NOMO-1 (cell line): ENCODE measurements at regions not wholly inside any gene's neighbourhood (a gene's known extent, or its start where the extent isn't known, plus 50 kb on each side); places are given as distances from the start of the nearest gene placed in this dataset.

Source experiments
- DNase-seq, 2 experiments: peaks; one replicate each; lab custom pipeline; 2025; ENCODE audit not compliant: unreplicated experiment in 2 of 2; lab: John Stamatoyannopoulos, UW

DNA sequence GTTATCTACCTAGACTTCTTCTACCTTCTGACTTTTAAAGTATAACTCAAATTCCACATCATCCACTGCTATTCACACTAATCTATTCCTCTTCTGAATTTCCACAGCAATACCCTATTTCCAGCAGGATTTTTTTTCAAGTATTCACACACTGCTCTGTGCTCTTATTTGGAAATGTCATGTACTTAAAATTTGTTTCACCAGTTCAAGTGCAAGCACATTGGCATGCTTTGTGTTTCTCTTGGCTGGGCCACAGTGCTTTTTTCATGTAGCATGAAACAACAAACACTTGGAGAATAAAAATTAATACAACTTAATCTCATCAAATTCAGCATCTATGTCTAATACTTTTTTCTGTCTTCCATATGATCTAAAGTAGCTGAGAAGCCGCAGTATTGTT, 161.8 kb upstream of the PCDH18 start:
- DNase-seq: no peak

DNA sequence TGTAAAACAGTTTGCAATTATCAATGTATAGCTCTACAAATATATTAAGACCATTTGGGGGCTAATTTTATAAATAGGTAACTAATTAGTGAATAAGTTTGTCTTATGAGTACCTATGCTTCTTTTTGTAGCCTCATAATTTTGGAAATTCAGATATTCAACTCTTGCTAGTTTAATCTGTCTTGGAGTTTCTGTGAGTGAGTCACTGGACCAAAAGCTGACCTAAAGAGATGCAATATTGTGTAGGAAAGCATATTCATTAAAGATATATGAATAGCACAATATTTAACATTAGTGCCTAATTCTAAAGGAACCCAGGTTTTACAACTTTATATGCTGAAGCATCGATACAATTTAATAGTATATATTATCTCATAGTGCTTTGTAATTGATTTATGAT, 161.3 kb upstream of the PCDH18 start:
- no peak for DNase-seq

DNA sequence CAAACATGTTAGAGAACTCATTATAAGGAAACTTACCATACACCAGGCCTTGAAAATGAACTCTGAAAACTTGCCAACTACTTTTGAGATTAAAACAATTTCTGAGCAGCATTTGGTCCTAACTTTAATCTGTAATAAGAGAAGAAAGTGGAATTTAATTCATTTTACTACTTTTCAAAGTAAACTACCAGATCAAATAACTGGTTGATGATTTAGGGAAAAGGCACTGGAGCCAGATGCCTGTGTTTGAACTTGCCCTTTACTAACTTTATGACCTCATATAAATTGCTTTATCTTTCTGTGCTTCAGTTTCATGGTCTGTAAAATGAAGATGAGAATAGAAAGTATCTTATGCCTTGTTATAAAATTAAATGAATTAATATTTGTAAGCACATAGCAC, 159.9 kb upstream of the PCDH18 start:
- DNase-seq: no peak

DNA sequence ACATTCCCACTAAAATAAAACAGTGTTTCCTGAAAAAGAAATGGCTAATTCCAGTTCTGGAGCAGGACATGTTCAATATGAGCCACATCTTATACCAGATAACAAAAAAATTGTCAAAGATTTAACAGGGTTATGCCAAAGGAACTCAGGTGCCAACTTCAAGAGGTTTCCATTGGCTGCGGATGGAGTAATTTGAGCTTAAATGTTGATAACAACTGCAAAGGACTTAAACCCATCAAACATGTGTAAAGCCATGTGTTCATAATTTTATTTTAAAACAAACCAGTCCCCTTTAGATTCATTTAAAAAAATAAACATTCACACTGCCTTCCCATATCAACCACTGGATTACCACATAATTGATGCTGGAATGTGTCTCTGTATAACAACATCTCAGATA, 156.4 kb upstream of the PCDH18 start:
- no peak for DNase-seq

DNA sequence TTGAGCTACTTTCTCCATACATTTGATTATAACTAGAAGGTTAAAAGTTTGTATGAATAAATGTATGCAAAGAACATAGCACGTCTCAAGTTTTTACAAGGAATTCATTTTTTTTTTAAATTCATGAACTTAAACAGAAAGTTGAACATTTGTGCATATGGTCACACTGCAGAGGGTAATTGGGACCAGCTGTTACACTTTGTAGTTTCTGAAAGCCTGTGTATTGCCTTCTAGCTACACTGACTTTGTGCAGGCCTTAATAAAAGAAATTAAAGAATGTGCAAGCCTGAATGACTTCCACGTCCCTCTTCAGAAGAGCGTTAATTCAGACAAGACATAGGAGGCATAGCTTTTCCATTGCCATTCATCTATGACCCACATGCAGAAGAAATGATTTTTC, 153.1 kb upstream of the PCDH18 start:
- DNase-seq: no peak

DNA sequence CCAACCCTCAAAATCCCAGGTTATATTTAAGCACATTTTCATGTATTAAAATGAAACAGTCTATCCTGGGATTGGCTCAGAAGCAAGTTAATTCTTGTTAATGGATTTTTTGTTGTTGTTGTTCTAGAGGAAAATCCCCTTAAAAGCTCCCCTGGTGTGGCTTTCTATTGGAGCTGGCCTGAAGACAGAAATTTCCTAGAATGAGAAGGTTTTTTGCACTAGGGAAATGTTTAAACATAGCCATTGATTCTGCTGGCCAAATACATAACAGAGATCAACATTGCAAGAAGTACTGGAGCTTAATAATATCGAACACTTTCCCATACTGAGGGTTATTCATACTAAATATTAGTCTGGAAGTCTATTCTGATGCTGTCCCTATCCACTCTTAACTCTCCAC, 148.8 kb upstream of the PCDH18 start:
- DNase-seq: no peak

DNA sequence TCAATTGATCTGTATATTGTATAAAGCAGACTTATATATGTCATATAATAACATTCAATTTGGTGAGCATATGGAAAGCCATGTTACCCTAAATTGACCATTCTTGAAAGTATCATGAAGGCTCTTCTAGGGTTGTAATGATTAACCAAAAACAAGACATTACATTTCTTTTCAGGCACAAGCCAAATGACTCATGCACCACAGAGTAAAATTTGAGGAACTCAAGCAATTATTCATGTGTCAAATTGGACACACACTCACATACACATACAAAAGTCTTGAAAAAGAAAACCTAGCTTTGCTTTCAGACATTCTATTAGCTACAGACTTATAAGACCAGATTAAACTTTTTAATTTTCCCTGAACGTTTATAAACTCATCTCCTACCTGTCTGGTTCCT, 146.5 kb upstream of the PCDH18 start:
- no peak for DNase-seq

DNA sequence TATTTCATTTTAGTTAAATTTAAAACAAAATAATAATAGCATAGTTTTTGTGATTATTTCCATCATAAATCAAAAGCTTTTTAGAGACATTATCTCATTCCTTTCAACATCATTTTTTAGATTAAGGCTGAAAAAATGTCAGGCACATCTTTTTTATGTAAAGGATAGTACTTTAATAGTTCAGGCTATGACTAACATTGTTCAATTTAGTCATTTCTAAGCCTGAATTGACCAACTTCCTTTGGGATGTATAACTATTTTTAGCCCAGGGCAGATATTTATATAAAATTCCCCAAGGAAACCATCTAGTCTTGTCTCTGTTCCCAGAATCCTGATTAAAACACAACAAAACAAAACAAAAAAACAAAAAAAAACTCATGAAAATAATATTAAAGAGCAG, 145.6 kb upstream of the PCDH18 start:
- no peak for DNase-seq

DNA sequence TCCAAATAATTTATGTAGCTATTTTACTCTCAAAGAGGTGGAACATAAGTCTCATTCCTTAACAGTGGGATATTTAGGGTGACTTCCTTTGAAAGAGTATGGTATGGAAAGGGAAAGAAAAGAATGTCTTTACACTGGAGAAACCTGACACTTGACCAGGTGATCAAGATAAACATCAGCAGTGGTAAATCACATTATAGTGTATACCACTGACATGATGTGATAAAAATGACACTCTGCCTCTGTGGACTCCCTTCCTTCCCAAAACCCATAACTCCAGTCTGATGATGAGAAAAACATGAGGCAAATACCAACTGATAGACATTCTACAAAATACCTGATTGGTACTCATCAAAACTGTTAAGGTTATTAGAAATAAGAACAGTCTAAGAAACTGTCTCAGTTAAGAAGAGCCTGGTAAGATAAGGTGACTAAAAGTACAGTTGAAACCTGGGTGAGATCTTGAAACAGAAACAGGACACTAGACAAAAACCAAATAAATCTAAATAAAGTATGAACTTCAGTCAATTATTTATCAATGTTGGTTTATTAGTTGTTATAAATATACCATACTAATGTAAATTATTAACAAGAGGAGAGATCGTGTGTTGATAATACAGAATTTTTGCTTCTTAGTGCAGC, 144.2 kb upstream of the PCDH18 start:
- no peak for DNase-seq

DNA sequence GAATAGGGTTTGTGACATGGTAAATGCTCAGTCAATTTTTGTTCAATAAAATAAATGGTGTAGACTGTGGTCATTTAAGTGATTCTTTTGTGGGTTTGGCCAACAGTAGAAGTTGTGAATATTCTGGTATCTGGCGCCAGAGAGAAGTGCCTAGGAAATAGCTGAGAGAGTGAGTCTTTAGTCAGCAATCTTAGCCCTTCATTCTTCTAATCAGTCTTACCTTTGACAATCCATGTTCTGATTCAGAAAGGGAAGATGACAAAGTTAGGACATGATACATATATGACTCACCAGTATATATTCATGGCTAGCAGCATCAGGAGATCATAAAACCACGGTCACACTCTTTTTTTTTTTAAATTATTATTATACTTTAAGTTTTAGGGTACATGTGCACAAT, 141.8 kb upstream of the PCDH18 start:
- no peak for DNase-seq

DNA sequence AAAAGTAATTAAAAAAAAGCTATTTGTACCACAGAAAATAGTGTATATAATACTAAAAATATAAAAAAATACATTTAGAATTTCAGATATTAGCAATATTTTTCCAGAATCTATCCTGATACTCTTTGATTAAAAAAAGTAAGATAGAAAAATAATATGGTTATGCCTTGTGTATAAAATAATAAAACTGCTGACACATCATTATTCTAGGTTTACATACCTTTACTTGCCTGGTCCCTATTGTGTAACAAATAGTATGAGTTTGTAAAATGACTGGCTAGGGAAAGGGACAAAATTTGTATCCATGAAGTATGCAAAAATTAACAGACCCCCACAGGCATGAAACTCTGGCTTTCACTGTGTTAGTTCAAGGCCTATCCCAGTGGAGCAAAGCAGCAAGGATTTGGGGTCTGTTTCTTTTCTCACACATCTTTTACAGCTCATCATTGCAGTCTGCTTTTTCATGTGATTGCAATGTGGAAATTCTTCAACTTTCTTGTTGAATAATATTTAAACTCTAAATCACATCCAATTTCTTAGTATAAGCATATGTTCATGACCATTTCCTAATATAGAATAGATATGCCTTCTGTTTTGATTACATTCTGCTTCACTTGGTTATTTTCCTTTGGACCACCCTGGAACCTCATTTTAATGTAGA, 136.7 kb upstream of the PCDH18 start:
- DNase-seq: no peak

DNA sequence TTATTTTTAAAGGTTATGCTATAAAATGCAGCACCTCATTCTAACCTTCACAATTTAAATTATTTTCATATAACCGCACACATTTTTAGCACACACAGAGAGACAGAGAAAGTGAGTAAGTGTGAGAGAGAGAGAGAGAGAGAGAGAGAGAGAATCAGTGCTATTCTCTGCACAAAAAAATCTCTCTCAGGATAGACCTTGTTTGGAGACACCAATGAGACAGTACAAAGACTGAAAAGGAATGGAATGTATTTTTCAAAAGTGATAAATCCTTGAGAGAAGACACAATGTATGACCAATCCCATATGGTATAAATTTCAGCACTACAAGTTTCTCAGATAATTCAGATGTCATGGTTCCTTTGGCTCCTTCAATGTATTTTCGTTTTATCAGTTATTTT, 132.1 kb upstream of the PCDH18 start:
- DNase-seq: no peak

DNA sequence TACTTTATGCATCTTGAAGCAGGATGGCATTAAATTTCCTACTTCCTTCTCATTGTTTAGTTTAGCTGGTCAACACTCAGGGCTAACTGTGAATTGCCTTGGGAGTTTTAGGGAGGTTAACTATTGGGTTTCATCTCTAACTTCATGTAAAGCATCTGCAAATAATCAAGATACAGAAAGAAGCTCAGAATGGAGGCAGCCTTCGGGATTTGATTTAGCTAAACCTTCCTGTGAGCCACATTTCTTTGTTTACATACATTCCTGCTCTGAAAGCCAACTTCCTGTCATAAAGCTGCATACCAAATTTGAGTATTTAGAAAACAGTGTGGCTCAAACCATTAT, 131.7 kb upstream of the PCDH18 start:
- DNase-seq: no peak

DNA sequence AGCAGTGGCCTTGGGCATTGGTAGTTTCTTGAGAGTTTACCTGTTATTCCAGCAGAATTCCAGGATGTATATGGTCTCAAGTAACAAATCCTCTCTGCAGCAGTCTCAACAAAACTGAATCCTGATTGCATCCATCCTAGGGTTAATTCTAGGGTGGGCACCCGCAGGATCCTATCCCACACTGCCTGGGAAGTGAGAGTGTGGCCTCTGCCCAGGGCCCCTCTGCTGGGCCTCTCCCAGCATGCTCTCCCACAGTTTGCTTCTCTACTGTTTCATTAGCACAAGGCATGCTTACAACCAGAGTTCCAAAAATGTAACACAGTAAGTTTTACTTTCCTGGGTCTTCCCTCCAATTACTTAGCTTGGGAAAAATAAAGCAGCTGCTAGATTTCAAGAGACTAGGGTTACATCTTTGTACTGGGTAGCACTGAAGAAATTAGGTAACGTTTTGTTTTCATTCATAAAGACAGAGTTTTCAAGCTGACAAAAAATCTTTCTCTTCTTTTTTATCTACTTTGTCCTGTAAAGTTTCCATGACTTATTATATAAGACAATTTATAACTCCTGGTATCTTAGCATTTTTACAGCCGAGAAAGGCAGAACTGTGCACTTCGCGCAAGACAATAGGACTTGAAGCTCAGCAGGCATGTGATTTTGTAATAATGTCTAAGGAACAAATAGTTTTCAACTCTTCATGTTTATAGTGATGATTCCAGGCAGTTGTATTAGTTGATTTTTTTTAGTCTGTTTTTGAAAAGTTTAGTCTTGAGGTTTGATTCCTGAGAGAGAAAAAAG, 131.2 kb upstream of the PCDH18 start:
- no peak for DNase-seq

DNA sequence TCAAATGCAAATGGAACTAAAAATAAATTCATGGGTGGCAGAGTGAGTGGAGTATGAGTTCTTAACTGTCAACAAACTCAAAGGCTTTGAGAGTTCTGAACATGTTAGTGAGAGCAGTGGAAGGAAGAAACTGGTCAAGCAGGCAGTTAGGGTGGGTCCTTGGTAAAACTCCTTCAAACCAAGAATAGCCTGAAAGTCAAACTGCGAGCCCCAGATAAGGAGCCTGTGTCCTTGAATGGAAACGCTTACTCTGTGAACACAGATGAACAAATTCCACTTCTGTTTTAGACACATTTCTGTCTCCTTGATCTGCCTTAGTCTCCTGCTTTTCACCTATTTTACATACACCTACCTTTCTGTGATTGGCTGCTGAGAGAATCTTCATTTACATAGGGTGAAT, 129.4 kb upstream of the PCDH18 start:
- no peak for DNase-seq

DNA sequence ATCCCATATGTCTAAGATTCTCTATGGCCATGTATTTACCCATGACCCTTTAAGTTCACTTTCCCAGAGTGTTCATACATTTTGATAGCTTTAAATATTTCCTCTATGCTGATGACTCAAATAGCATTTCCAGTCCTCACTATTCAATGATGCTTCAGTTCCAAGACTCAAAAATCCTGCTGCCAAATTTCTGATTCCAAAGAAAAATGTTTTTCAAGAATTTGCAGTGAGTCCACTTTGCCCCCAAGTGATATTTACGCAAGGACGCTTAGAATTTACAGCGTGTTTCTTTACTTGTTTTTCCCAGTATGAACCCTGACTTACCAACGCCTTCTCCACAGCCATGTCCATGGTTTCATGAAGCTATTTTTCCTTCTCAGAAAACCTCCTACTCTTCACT, 127.9 kb upstream of the PCDH18 start:
- no peak for DNase-seq

DNA sequence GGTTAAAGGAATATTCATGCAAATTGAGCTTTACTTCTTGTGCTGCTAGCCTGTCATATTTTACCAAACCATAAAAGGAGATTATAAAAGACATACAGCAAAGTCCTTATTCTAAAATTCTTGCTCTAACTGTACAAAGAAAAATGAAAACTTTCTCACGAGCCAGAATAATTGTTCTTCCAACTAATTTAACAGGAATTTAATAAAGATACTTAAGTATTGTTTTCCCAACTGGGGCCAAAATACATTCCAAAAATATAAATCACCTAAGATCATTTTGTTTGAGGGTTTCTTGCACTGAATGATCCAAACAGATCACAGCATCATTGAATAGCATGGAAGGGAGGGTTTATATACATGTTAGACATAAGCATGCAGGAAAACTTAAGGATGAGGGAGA, 127.1 kb upstream of the PCDH18 start:
- no peak for DNase-seq

DNA sequence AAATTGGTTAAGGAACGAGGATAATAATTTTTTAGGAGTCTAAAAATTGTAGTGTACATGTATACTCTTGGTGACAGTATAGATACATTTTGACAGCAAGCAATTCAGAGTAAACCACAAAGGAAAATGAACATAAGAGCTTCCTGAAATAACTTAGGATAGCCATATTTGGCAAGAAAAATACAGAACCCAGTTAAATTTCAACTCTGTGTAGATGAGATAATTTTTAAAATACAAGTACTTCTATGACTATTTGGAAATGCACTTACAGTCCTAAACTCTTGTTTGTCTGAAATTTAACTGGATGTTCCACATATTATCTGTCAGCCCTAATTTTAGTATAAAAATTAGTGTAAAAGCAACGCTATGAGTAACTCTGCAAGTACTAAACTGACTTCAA, 124.4 kb upstream of the PCDH18 start:
- DNase-seq: no peak

DNA sequence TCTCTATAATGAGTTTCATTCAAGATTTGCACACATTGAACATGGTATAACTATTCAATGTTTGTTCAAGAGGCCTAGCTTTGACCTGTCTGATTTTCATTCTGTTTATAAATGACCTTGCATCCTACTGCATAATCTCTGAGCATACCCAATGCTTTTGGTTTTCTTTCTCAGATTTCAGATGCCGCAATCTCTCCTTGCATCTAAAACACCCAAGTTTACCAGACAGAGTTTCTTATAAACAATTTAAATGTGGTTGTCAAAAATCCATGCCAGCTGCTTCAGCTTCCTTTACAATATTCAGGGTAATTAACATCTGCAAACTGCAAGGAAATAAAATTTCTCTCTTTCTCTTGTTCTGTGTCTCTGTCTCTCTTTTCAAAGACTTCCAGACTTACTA, 123.0 kb upstream of the PCDH18 start:
- no peak for DNase-seq

DNA sequence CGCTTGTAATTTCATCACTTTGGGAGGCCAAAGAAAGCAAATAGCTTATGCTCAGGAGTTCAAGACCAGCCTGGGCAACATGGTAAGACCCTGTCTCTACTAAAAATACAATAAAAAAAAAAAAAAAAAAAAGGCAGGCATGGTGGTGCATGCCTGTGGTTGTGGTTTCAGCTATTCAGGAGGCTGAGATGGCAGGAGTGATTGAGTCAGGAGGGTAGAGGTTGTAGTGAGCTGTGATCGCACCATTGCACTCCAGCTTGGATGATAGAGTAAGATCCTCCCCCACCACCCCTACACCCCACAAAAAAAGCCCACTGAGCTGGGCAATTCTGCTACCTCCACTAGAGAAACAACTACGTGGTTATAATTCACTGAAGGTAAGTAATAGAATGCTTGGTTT, 118.8 kb upstream of the PCDH18 start:
- DNase-seq: no peak

DNA sequence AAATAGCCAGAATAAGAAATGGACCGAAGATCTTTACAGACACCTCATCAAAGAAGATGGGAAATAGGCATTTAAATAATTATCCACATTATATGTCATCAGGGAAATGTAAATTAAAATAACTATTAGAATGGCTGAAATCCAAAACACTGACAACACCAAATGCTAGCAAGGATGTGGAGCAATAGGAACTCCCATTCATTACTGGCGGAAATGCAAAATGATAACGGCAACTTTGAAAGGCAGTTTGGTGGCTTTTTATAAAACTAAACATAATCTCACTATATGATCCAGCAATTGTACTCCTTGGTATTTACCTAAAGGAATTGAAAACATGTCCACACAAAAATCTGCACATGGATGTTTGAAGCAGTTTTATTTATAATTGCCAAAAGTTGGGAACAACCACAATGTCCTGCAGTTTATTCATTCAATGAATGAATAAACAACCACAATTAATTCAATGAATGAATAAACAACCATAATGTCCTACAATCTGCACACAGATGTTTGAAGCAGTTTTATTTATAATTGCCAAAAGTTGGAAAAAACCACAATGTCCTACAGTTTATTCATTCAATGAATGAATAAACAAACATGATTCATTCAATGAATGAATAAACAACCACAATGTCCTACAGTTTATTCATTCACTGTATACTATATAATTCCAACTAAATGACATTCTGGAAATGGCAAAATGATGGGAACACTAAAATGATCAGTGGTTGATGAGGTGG, 117.6 kb upstream of the PCDH18 start:
- DNase-seq: no peak

DNA sequence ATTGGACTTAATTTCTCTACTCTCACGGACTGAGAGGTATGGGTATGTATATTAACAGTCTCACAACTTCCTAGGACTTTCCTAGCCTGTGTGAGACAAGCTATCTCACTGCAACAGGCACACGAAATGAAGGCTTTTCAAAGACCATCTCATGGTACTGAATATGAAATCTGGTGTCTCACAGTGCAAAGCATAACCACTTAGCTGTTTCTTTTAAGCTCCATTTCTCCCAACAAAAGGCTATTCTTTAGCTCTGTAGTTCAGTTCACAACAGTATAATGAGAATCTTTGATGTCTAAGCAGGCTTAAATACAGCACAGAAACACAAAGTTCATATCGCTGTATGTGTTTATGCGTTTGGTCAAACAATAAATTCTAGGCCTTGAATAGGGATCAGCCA, 116.2 kb upstream of the PCDH18 start:
- no peak for DNase-seq
